ENCODE measurements at regions not wholly inside any gene's neighbourhood (a gene's known extent, or its start where the extent isn't known, plus 50 kb on each side); places are given as distances from the start of the nearest gene placed in this dataset.

DNA sequence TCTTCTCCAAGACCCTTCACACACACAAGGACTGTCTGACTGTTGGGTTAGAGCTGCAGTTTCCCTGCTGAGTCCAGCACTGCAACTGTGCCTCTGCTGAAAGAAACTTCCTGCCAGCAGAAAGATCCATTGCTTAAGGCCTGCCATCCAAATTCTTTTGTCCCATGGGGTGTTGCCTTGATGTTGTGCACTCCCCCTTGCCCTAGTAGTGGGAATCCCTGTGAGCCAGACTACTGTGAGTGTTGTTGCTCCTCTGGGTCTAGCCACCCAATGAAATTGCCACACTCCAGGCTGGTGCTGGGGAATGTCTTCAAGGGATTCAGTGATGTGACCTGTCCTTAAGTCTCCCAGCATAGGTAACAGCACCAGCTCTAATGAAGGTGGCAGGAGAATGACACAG, 166.6 kb upstream of the PDE3A start:
- no peak for DNase-seq (ENCODE audit: low read depth, low spot score)
- POLR2A ChIA-PET, result no interaction called here
- TF ChIP-seq, protein P1, sequence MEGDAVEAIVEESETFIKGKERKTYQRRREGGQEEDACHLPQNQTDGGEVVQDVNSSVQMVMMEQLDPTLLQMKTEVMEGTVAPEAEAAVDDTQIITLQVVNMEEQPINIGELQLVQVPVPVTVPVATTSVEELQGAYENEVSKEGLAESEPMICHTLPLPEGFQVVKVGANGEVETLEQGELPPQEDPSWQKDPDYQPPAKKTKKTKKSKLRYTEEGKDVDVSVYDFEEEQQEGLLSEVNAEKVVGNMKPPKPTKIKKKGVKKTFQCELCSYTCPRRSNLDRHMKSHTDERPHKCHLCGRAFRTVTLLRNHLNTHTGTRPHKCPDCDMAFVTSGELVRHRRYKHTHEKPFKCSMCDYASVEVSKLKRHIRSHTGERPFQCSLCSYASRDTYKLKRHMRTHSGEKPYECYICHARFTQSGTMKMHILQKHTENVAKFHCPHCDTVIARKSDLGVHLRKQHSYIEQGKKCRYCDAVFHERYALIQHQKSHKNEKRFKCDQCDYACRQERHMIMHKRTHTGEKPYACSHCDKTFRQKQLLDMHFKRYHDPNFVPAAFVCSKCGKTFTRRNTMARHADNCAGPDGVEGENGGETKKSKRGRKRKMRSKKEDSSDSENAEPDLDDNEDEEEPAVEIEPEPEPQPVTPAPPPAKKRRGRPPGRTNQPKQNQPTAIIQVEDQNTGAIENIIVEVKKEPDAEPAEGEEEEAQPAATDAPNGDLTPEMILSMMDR (IDR thresholded peaks at IDR 0.05; ENCODE audit: insufficient read depth, low read length, missing control alignments), result no peak
- H3K4me3 ChIP-seq (ENCODE audit: low read depth, low read length), result no peak overlapping the region
- CTCF ChIA-PET, result no interaction called here

DNA sequence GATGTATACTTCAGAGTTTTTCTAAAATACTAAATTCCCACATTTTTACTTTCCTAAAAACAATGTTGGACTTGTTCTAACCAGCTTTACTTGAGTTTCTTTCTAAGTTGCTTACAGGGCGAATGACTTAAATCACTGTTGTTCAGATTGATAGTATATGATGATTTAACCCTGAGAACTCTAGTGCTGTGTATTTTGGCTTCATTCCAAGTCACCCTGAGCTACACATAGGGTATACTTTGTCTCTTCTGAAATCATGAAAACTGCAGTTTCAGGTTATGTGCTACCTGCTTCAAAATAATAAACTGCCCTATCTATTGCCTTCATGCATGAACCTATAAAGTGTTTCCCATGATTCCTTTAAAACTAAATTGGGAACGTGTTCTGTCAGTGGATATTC, 162.5 kb upstream of the PDE3A start:
- TF ChIP-seq, protein P1 (IDR thresholded peaks at IDR 0.05; ENCODE audit: insufficient read depth, low read length, missing control alignments), result no peak
- ChIA-PET CTCF (no interaction called here), POLR2A (no interaction called here)
- no peak overlapping the region for H3K4me3 ChIP-seq (ENCODE audit: low read depth, low read length)
- DNase-seq (ENCODE audit: low read depth, low spot score), result no peak

DNA sequence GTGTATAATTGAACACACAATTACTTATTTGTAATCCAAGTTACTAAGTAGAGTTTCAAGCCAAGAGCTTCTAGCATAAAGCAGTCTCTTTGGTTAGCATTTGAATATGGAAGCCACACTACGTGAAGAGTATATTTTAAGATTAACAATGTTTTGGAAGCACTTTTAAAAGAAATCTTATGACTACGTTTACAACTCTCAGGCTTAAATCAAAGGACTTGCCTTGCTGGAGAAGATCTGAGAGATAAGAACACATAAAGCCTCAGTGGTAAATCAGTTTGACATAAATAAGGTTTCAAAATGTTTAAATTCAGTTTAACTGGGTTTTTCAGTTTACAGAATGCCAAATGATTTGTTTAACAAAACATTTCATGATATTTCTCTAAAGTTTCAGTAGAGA, 161.9 kb upstream of the PDE3A start:
- CTCF ChIA-PET, result no interaction called here
- no peak for DNase-seq (ENCODE audit: low read depth, low spot score)
- TF ChIP-seq, protein P1 (IDR thresholded peaks at IDR 0.05; ENCODE audit: insufficient read depth, low read length, missing control alignments), result no peak
- no peak overlapping the region for H3K4me3 ChIP-seq (ENCODE audit: low read depth, low read length)
- POLR2A ChIA-PET, result no interaction called here

DNA sequence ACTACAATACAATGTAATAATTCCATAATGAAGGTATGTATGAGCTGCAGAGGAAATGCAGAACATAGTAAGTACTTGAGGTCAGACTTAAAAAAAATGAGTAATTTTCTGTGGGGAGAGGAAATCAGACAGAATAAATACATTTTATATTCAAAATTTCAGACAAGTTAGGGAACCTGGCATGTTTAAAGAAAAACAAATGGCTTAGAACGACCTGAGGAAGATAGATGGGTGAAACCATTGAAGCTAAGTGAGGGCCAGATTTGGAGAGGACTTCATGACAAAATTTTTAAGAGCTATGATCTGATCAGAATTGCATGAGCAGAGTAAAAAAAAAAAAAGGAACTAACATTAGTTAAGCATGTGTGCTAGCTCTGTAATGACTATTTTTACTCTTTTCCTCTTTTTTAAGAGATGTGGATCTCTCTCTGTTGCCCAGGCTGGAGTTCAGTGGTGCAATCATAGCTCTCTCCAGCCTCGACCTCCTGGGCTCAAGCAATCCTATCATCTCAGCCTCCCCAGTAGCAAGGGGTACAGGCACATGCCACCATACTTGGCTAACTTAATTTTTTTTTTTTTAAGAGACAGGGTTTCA, 157.6 kb upstream of the PDE3A start:
- TF ChIP-seq, protein P1 (IDR thresholded peaks at IDR 0.05; ENCODE audit: insufficient read depth, low read length, missing control alignments), result no peak
- POLR2A ChIA-PET, result interaction anchor here (0.6 kb wide), 1 partner anchor 552 kb away, joined by 3 read pairs; no protein-coding TSS in a partner anchor
- H3K4me3 ChIP-seq (ENCODE audit: low read depth, low read length), result no peak overlapping the region
- CTCF ChIA-PET, result interaction anchor here (0.9 to 1.9 kb wide), 4 partner anchors 10 to 472 kb away, joined by 3 to 9 read pairs (median 3); no protein-coding TSS in a partner anchor
- DNase-seq (ENCODE audit: low read depth, low spot score), result no peak

DNA sequence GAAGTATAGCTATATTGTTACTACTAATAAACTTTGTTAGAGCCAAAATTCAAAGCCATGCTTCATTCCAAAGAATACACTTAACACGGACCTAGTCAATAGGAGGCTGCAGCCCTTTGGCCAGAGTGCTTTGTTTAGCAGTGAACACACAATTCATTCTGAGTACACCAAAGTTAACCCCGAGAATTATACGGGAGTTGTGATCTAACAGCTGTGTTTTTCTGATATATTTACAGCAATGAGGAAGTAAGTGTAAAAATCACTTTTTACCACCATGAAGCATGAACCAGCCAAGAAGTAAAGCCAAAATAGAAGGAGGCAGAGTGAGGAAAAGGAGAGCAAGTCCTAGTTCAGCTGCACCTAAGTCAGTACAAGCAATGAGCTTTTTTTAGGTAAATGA, 156.8 kb upstream of the PDE3A start:
- POLR2A ChIA-PET, result no interaction called here
- DNase-seq (ENCODE audit: low read depth, low spot score), result no peak
- TF ChIP-seq, protein P1 (IDR thresholded peaks at IDR 0.05; ENCODE audit: insufficient read depth, low read length, missing control alignments), result no peak

DNA sequence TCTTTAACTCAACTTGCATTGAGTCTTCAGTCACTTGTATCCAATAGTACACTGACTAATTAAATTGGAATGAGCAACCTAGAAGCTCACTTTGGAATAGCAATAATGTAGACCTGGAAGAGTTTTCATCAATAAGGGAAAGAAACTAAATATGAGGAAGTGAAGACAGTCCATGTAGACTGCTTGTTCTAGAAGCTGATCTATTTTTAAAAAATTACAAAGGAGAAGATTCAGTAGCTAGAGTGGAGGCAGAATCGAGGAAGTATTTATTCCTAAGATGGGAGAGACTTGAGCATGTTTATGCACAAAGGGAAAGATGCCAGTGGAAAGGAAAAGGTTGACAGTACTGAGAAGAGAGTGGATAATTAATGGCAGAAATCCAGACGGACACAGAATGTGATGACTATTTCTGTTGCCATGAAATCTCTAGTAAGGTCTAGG, 156.3 kb upstream of the PDE3A start:
- TF ChIP-seq, protein P1 (IDR thresholded peaks at IDR 0.05; ENCODE audit: insufficient read depth, low read length, missing control alignments), result no peak
- POLR2A ChIA-PET, result no interaction called here
- no peak for DNase-seq (ENCODE audit: low read depth, low spot score)
- H3K4me3 ChIP-seq (ENCODE audit: low read depth, low read length), result no peak overlapping the region
- CTCF ChIA-PET, result interaction anchor here (0.8 to 1.9 kb wide), 4 partner anchors 9 to 296 kb away, joined by 3 to 9 read pairs (median 4); no protein-coding TSS in a partner anchor

More for the DNA sequence above, 156.8 kb upstream of the PDE3A start:
- CTCF ChIA-PET, result interaction anchor here (0.8 to 1.9 kb wide), 5 partner anchors 9 to 473 kb away, joined by 3 to 9 read pairs (median 3); no protein-coding TSS in a partner anchor
- H3K4me3 ChIP-seq (ENCODE audit: low read depth, low read length), result no peak overlapping the region
